Stimulated activated CD4-positive, alpha-beta T cell treated with anti-CD3 and anti-CD28 coated beads, Interleukin-4, amount 100 ng/mL, for 4 hours (primary cell): ENCODE measurements at regions not wholly inside any gene's neighbourhood (a gene's known extent, or its start where the extent isn't known, plus 50 kb on each side); places are given as distances from the start of the nearest gene placed in this dataset.
"Not testable (repeated sequence)": the region's sequence is repeated elsewhere in the genome, so short reads cannot be mapped to it uniquely, and the experiment has no call there.

Experiments
- DNase-seq, 2 experiments: peaks; one replicate each; pipeline ENCODE4 v3.0.0-alpha.2; 2020

GRCh38 chr4:27888505-27888904 is 1027.9 kb downstream of the STIM2 start:
- no peak for DNase-seq

- DNase-seq, result no peak
Observed at GRCh38 chr4:27894951-27895350, 1034.3 kb downstream of the STIM2 start.

GRCh38 chr4:27908356-27908755 is 1047.7 kb downstream of the STIM2 start:
- DNase-seq, result no peak

- DNase-seq, result no peak
Observed at GRCh38 chr4:27910227-27910626, 1049.6 kb downstream of the STIM2 start.

GRCh38 chr4:27911047-27911446 is 1050.4 kb downstream of the STIM2 start:
- no peak for DNase-seq

GRCh38 chr4:27913738-27914137 is 1053.1 kb downstream of the STIM2 start:
- DNase-seq, result no peak

GRCh38 chr4:27915822-27916221 is 1055.2 kb downstream of the STIM2 start:
- no peak for DNase-seq

- no peak for DNase-seq
Observed at GRCh38 chr4:27916452-27917184, 1056.0 kb downstream of the STIM2 start.

- DNase-seq, result no peak
Observed at GRCh38 chr4:27917381-27917780, 1056.7 kb downstream of the STIM2 start.

- DNase-seq, result no peak
Observed at GRCh38 chr4:27921231-27921630, 1060.6 kb downstream of the STIM2 start.

- DNase-seq, result no peak
Observed at GRCh38 chr4:27928761-27929540, 1068.3 kb downstream of the STIM2 start.

- no peak for DNase-seq
Observed at GRCh38 chr4:27930291-27930690, 1069.7 kb downstream of the STIM2 start.

GRCh38 chr4:27930976-27931375 is 1070.3 kb downstream of the STIM2 start:
- no peak for DNase-seq

GRCh38 chr4:27931584-27931983 is 1070.9 kb downstream of the STIM2 start:
- DNase-seq, result no peak

- no peak for DNase-seq
Observed at GRCh38 chr4:27934871-27935270, 1074.2 kb downstream of the STIM2 start.

GRCh38 chr4:27946799-27947198 is 1086.2 kb downstream of the STIM2 start:
- DNase-seq, result no peak

- DNase-seq, result no peak
Observed at GRCh38 chr4:27947302-27947701, 1086.7 kb downstream of the STIM2 start.

GRCh38 chr4:27964095-27964494 is 1103.5 kb downstream of the STIM2 start:
- no peak for DNase-seq

- no peak for DNase-seq
Observed at GRCh38 chr4:27966664-27967063, 1106.0 kb downstream of the STIM2 start.

GRCh38 chr4:27973056-27973455 is 1112.4 kb downstream of the STIM2 start:
- no peak for DNase-seq

GRCh38 chr4:27973700-27974099 is 1113.1 kb downstream of the STIM2 start:
- DNase-seq, result no peak

GRCh38 chr4:27974339-27974738 is 1113.7 kb downstream of the STIM2 start:
- no peak for DNase-seq

- DNase-seq, result not testable (repeated sequence)
Observed at GRCh38 chr4:27974881-27975280, 1114.2 kb downstream of the STIM2 start.

GRCh38 chr4:27978427-27979109 is 1117.9 kb downstream of the STIM2 start:
- DNase-seq, result not testable (repeated sequence)
